Activated CD4-positive, alpha-beta T cell treated with anti-CD3 and anti-CD28 coated beads, Interleukin-2, amount 50 U/mL, for 48 hours (primary cell): ENCODE measurements at regions not wholly inside any gene's neighbourhood (a gene's known extent, or its start where the extent isn't known, plus 50 kb on each side); places are given as distances from the start of the nearest gene placed in this dataset.

Experiments
- DNase-seq, 2 experiments: peaks; one replicate each; pipeline ENCODE4 v3.0.0-alpha.2; 2020

DNA sequence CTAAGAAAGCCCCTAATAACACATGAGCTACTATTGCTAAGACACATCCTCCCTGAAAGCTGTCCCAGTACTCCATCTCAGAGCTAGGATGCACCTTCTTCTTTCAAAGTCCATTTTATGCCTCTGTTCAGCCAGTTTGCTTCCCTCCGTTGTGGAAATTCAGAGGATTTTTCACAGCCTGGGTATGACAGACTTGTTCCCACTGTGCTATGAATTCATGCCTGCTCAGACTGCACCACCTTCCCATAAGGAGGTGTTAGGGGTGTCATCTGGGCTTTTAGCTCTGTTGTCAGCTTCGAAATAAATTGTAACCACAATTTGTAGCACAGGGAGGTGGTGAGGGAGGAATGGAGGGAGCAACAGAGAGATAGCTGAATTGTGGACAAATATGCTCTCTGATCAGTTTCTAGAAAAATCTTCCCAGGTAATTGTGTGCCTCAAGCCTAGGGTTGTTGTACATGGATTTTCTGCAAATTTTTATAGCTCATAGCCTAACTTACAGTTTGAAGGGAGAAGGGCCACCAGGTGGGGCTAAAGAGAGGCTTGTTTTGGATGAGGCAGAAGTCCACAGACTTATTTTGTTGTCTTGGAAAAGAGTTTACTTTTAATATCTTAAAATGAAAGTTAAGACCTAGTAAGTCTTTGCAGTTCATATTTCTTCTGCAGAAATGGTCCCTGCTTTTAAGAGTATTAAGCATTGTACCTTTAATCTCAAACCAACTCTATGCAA, 462.0 kb downstream of the PDCD6IP start:
- DNase-seq = peak; percentile 36 to 52

DNA sequence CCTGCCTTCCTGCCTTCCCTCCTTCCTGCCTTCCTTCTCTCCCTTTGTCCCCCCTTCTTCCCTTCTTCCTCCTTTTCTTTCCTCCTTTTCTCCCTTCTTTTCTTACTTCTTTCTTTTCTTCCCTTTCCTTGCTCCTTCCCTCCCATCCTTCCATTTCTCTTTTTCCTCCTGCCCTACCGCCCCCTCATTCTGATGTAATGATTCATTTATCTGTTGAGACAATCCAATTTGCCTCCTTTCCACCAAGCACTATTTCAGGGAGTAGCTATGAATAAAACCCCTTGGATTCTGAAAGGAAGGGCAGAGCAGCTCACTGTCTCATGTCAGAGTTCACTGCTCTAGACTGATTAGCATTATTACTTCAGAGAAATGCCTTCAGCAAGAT, 462.6 kb downstream of the PDCD6IP start:
- no peak for DNase-seq

DNA sequence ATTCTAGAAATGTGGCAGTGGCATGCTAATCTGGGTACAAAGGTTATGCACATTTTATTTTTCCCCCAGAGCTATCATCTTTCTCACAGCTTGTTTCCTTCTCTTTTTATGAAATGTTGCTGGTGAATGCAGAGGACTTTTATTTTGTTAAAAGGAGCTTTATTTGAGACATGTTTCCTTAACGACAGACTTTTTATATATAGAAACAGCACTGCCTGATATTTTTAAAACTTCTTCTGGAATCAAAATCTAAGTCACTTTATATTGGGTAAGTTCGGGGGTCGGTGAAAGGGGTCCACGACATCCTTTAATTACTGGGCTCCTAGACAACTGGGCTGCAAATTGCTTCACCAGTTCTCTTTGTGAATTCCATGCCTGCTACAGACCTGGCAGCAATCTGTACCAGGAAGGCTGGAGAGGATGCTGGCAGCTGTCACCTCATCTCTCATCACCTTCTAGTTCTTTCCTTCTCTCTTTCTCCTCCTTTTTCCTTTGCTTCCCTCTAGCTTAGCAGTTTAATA, 464.7 kb downstream of the PDCD6IP start:
- DNase-seq = no peak

DNA sequence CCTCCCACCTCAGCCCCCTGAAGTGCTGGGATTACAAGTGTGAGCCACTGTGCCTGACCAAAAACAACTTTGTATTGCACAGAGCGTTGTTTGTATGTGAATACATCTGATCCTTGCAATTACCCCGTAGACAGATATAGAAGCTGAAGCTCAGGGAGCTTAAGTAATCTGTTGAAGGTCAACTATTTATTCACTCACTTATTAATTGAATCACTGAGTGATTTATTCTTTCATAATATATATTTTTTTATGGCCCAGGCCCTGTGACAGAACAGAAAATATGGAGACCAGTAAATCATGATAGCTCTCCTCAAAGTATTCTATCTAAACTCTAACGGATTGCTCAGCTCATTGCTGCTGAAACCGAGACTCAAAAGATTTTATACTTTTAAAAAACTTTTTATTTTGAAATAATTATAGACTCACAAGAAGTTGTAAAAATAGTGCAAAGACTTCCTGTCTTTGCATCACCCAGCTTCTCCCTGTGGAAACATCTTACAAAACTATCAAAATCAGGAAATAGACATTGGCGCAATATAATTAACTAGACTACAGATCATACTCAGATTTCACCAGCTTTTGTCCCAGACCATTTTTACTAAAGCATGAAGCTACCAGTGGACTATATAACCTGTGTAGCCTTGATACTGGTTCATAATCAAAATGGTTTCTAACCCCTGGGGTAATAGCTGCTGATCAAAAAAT, 466.1 kb downstream of the PDCD6IP start:
- no peak for DNase-seq

DNA sequence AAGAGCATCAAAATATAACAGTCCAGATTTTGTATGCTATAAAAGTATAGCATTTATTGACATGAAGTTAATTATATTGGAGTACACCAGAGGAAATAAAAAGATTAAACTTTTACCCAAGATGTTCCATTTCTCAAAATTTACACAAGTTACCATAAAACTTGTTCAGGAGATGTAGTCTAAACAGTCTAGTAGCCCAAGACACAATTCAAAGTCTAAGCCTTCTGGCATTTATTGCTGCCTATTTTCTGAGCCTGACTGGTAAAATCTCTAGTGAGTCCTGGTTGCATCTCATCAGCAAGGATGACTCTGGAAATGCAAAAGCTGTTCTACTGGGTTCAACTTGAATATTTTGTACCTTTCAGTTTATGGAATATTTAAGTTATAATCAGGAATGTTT, 468.7 kb downstream of the PDCD6IP start:
- DNase-seq = no peak

DNA sequence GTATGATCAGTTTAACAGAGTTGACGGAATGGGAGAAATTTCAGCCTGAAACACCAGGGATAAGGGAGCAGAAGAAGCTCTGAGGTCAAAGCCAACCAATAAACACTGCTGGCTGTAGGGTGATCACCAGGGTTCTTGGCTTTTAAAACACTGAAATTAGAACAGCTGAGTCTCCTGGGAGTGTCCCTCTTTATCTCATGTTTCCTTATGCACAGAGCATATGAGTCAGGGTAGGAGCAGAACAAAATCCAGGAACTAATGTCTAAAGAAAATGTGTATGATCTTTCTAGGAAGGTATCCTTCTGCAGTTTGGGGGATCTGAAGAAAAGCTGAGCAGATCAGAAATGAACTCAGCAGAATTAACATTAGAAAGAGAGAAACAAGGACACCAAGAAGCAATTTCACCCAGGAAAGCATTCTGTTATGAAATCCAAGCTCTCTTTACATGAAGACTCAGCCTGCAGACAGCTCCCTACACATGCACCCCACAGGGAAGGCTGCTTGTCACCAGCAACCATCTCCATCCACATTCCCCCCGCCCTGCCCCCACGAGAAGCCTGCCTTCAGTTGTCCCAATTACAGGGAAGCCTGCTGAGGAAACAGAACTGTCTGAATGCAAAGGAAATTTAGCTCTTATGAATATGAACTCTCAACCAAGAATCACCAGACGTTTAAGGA, 469.7 kb downstream of the PDCD6IP start:
- no peak for DNase-seq

DNA sequence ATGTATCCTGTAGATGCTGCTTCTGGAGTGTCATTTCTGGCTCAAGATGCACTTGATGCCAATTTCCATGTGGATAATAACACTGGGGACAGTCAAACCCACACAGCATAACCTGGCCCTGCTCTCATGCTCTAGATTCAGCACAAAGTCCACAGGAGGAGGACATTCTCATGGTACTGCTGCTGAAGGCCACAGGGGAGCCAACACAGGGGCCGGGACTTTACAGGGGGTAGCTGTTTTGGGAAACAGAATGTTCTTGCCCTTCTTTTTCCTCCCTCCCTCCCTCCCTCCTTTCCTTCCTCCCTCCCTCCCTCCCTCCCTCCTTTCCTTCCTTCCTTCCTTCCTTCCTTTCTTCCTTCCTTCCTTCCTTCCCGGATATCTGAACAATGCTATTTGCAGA, 477.4 kb downstream of the PDCD6IP start:
- no peak for DNase-seq

DNA sequence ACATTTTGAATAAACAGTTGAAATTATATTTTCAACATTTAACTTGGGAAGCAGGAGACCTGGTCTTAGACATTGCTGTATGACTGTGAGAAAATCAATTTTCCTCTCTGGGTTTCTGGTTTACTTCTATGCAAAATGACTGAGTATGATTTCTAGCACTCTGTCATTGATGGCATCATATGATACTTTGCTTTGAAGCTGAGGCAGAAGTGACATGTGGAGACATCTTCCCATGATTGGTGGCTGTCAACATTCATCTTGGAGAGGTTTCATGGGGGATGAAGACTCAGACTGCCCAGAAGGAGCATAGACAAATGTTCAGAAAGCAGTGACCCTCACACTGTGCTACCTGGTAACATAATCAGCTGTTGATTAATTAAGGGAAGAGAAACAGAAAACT, 477.9 kb downstream of the PDCD6IP start:
- no peak for DNase-seq

DNA sequence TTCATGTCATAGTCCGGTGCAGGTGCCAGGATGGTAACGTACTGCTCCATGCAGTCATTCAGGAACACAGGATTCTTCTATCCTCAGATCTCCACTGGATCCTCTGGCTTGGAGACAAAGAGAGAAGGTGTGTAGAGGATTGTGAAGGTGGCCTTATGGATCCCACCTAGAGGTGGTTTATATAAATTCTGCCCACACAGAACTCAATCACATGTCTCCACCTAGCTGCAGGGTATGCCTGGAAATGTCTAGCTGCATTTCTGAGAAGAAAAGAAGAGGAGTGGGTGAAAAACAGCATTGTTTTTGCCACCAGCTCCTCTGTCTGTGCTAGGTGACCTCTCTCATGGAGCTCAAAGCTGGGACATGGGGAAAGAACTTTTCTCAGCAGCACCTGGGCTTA, 478.7 kb downstream of the PDCD6IP start:
- no peak for DNase-seq

DNA sequence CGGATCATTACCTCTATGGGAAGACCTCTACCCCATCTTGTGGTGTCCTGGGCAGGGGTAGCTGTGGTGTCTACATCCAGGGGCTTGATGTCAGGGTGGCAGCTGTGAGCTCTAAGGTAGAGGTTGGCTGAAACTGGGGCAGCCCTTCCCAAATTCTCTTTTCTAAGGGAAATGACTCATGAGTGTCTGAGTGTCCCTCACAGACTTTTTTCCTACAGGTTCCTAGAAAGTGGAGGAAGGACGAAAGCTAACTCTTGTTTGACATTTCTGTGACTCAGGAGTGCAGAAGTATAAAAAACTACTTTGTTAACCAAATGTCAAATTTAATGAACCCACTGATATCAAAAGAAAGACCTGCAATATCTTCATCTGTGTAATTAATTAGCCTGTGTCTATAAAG, 481.5 kb downstream of the PDCD6IP start:
- DNase-seq = no peak

DNA sequence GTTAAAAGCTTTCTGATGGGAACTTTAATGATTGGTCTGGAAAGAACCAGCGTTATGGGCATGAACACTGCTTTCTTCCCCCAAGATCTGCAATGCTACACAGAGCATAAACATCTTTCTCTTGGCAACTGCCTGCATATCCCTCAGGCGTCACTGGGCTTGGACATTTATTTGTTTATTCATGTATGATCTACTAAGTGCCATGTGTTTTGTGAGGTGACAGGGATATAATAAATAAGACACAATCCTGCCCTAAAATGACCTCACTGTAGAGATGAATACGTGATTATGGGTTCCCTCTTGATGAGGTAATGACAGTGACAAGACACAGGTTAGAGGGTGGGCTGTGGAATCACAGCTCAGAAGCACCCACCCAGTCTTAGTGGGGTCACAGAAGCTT, 485.3 kb downstream of the PDCD6IP start:
- no peak for DNase-seq

DNA sequence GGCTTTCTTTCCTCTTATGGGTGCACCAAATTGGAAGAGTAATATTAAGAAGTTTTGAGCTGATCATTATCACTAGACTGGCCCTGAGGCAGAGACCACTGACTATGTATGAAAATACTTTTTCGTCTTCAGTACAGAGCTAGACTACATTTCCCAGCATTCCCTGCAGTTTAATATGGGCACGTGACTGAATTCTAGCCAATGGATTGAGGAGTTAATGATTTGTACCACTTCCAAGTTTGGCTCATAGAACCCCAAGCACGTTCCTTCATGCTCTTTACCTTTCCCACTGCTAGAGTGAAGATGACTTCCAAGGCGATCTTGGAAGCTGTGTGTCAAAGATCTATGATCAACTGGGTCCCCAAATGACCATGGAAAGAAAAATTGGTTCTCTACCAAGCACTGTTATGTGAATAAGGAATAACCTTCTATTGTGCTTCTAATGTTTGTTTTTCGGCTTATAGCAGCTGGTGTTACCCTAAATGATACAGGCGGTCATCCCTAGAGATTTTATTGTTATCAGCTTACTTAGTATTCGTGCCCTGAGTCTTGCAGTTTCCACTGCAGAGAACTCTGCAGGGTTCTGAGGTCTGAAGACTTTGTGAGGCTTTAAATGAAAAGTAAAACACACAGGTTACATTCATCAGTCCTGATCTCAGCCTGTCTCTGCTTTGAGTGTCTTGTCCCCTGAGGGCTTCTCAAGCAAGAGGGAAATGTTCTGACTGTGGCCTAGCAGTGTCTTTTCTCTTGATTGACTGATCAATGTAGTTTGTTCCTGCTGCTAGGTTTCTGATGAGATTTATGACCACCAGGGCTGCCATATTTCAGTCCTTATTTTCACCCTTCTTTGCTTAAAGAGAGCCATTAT, 486.8 kb downstream of the PDCD6IP start:
- no peak for DNase-seq

DNA sequence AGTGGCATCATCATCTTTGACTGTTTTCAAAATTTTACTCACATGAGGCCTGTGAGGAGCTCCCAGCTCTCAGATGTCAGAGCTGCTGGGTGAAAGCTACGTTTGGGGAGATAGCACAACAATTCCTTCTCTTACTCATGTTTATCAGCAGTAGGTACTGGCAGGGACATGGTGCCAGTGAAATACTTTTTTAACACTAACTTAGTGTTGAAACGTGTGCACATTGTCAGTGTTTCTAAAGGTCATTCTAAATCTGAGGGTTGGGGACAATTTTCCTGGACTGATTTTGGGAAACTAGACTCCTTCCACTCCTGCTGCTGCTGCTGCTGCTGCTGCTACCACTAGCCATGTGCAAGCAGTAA, 487.4 kb downstream of the PDCD6IP start:
- no peak for DNase-seq

DNA sequence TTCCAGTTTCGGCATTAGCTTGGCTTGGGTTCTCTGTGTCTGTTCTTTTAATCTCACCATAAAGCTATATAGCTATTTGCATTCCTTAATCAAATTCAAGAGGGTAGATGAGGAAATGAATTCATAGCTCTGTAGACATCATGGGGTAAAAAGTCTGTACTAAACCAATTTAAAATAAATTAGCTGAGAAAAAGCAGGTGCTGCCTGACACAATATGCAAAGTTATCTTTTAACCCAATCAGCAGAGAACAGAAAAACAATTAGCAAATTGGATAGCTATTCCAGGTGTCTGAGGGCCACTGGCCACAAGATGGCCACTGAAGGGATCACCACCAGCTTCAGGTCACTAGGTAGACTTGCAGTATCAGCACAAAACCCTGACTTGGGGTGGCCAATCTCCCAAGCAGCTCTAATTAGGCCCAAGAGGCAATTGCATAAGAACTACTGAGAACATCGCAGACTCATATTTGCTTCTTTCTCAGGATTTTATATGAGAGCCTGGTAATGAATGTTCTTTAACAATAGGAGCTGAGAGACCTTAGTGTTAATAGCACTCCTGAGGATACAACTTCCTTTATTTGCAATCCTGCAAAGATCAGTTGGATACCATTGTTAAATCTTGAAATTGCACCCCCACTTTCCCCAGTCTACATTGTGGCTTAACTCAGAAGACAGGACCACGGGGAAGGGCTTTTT, 494.3 kb downstream of the PDCD6IP start:
- no peak for DNase-seq

DNA sequence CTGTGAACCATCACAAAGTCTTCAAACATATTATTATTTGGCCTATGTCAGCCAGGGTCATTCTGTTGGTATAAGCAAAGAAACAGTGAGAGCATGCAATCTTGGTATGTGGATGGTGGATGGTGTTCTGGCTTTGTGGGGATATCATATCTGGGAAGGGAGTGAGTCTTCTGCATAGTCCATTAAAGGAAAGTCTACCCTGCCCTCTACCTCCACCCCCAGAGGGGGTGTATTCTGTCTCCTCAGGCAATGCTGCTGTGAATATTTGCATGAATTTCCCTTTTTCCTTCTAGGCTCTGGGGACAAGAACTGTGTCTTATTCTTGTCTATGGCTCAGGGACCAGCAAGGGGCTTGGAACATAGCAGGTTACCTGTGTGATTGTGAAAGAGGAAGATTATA, 495.8 kb downstream of the PDCD6IP start:
- no peak for DNase-seq

DNA sequence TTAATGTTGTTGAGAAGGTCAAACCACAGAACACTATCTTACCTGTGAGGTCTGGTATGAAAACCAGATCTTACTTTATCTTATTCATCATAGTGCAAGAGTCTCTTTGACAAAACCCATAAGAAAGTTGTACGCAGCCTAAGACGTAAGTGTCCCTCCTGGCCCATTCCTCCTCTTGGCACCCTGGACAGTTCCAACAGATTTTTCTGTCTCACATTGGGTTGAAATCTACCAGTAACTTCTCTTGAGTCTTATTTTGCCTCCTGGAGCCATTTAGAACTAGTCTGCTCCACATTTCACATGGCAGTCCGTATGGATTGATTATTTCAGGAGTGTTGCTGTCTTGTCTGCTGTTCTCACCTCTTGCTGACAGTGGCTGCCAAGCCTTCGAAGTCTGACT, 498.4 kb downstream of the PDCD6IP start:
- DNase-seq = no peak

DNA sequence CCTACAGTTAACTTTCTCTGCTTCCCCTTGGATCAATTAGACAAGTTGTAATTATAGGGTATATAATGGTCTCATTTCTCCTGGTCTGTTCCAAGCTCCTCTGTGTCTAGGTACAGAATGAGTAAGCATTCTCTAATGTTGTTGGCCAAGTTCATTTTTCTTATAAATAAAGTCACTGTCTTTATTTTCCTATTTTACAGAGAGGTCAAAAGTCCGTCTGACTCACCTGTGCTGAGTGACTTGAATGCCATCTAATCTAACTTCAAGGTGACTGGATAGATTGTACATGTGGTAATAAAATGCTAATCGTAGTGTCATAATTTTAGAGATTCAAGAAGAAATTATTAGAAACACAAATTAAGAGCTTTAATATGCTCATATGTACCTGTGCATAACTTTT, 500.2 kb downstream of the PDCD6IP start:
- no peak for DNase-seq

DNA sequence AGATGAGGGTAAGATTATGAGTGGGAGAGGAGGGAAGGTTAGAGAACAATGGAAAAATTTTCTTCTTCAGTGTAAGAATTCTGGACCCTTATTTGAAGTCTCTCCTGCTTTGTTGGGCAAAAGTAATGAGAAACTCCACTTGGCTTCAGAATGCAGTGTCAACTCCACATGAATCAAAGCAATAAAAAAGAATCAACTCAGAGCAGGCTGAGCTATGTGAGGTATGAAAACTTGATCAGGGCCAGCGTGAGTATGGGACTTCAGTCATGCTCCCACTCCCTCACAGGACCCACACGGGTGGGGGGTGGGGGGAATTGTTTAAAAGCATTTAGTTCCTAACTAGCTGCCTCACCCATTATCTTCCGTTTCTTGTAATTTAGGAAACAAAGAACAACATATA, 502.2 kb downstream of the PDCD6IP start:
- DNase-seq = no peak

DNA sequence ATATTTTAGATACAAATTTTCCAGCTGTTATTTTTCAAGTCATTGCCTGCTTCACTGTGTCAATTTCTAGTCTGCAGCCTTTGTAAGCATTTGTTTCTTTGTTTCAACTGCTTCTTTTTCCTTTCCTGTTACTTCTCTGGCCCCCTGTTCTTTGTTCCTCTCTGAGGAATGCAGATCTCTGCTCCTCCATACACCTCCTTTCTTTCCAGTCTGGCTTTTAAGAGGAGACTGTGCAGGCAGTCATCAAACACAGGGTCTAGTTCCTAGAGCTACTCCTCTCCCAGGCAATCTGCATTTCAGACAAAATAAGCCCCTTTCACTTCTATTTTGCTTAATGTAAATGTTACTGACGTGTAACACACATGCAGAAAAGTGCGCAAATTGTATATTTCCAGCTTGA, 502.9 kb downstream of the PDCD6IP start:
- DNase-seq = no peak

DNA sequence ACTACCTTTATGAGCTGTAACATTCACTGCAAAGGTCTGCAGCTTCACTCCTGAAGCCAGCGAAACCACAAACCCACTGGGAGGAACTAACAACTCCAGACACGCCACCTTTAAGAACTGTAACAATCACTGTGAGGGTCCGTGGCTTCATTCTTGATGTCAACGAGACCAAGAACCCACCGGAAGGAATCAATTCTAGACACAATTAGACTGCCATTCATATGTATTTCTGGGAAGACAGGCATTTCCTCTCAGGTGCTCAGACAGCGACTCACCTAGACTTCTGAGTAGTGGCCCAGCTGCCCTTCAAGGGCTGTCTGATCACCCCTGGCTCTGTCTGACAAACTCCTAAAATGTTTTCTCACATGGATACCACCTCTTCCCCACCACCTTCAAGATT, 506.8 kb downstream of the PDCD6IP start:
- no peak for DNase-seq

DNA sequence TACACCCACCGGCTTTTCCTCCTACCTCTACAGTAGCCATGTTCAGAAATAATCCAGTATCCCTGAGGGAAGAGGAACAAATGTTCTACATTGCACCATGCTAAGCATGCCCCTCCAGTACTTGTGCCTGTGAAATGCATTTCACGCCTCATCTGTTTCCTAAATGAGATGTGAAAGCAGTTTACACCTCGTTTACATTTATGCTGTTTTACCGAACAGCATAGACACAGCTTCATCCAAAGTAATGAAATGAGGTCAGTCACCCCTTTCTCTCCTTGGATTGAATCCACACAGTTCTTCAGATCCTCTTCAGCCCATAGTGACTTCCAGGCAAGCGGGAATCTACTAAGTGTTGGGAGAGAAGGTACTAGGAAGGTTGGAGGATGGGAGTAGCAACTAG, 514.3 kb downstream of the PDCD6IP start:
- no peak for DNase-seq

DNA sequence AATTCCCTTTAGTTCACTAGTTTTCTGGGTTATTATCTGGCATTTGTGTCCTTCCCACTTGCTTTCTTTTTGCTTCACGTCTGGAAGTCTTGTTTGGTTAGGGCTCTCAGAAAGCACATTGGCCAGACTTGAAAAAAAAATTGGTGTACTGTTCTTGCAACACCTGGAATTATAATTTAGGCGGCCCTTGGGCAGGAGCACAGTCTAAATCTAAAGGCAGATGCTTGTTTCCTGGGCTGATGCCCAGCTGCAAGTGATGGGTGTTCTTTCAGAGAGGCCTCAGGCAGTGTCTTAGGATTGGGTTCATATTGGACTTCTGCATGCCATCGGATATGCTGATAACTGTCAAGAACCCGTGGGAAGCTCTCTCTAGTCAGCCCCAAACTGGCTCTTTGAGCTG, 521.5 kb downstream of the PDCD6IP start:
- DNase-seq = no peak

DNA sequence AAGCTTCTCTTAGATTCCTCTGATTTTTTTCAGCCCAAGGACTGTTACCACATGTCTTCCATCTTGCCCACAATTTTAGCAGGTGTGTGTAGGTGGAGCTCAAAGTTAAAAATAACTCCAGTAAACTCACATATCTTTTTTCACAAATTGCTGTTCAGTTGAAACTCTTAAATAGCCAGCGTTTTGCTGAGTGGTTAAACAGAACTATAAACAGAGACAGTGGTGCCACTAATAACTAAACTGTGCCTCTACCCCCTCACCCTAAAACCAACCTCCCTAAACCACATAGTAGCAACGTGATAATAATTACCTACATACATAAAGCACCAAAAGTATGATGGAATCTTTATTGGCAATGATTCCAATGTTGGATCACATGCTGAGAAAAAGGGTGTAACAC, 525.1 kb downstream of the PDCD6IP start:
- DNase-seq = no peak
